ENCODE measurements at regions not wholly inside any gene's neighbourhood (a gene's known extent, or its start where the extent isn't known, plus 50 kb on each side); places are given as distances from the start of the nearest gene placed in this dataset.
"Not testable (repeated sequence)": the region's sequence is repeated elsewhere in the genome, so short reads cannot be mapped to it uniquely, and the experiment has no call there.

DNA sequence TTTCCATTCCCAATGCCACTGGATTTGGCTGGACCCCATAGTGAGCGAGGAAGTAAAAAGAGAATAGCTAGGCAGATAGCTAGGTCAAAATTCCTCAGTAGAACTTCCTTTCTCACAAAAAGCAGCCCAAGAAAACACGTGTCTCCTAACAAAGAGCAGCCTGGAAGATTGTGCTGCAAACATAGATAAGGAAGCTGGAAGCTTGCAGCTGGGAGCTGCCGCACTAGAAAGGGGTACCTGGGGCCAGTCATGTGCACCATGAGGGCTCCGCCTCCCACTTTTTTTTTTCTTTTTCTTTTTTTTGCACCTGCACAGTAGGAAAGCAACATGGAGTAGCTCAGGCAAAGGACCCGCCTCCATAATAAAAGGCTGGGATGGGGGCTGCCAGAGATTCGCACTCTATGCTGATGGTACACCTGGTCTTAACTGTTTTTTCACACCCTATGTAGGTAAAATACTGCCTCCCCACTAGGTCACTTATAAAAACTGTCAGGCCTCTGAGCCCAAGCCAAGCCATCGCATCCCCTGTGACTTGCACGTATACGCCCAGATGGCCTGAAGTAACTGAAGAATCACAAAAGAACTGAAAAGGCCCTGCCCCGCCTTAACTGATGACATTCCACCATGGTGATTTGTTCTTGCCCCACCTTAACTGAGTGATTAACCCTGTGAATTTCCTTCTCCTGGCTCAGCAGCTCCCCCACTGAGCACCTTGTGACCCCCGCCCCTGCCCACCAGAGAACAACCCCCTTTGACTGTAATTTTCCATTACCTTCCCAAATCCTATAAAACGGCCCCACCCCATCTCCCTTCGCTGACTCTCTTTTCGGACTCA, 521.6 kb downstream of the IRS2 start:
- TF ChIP-seq, protein P1, sequence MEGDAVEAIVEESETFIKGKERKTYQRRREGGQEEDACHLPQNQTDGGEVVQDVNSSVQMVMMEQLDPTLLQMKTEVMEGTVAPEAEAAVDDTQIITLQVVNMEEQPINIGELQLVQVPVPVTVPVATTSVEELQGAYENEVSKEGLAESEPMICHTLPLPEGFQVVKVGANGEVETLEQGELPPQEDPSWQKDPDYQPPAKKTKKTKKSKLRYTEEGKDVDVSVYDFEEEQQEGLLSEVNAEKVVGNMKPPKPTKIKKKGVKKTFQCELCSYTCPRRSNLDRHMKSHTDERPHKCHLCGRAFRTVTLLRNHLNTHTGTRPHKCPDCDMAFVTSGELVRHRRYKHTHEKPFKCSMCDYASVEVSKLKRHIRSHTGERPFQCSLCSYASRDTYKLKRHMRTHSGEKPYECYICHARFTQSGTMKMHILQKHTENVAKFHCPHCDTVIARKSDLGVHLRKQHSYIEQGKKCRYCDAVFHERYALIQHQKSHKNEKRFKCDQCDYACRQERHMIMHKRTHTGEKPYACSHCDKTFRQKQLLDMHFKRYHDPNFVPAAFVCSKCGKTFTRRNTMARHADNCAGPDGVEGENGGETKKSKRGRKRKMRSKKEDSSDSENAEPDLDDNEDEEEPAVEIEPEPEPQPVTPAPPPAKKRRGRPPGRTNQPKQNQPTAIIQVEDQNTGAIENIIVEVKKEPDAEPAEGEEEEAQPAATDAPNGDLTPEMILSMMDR (conservative IDR thresholded peaks at IDR 0.05; ENCODE audit: low read depth, low read length): not testable (repeated sequence)
- not testable (repeated sequence) for TF ChIP-seq EZH2 (IDR thresholded peaks at IDR 0.05; ENCODE audit: low read length, unreplicated experiment)

All from PC-3 (cell line).